ENCODE measurements at regions not wholly inside any gene's neighbourhood (a gene's known extent, or its start where the extent isn't known, plus 50 kb on each side); places are given as distances from the start of the nearest gene placed in this dataset.

- TF ChIP-seq POLR2A (IDR thresholded peaks at IDR 0.05; ENCODE audit: low read depth, low read length), result no peak
- no peak for TF ChIP-seq TAF1 (IDR thresholded peaks at IDR 0.05; ENCODE audit: low read depth, low read length)
These were observed 312.0 kb upstream of the EDIL3 start for GRCh38 chr5:84696651-84697050.
